Peyer's patch (tissue), 4 donors: ENCODE measurements at regions not wholly inside any gene's neighbourhood (a gene's known extent, or its start where the extent isn't known, plus 50 kb on each side); places are given as distances from the start of the nearest gene placed in this dataset.

Experiments
- POLR2A ChIP-seq, 2 donors: fragments of 450-650 bp; IDR thresholded peaks; one replicate each; pipeline ENCODE4 v1.5.1; 2017; ENCODE audit warnings: antibody characterized with exemption in 2 of 2, mild to moderate bottlenecking in 2 of 2, moderate library complexity in 2 of 2
- TF ChIP-seq, protein P1 (sequence below), 6 experiments: fragments of 450-650 bp in 4 of 6; fragments of 200-600 bp in 2 of 6; sonication (generic) in 1 of 6; IDR thresholded peaks; one replicate each; pipeline ENCODE4 v1.5.1; 2017 to 2019; ENCODE audit warnings: antibody characterized with exemption in 6 of 6, mild to moderate bottlenecking in 3 of 6, moderate library complexity in 1 of 6

DNA sequence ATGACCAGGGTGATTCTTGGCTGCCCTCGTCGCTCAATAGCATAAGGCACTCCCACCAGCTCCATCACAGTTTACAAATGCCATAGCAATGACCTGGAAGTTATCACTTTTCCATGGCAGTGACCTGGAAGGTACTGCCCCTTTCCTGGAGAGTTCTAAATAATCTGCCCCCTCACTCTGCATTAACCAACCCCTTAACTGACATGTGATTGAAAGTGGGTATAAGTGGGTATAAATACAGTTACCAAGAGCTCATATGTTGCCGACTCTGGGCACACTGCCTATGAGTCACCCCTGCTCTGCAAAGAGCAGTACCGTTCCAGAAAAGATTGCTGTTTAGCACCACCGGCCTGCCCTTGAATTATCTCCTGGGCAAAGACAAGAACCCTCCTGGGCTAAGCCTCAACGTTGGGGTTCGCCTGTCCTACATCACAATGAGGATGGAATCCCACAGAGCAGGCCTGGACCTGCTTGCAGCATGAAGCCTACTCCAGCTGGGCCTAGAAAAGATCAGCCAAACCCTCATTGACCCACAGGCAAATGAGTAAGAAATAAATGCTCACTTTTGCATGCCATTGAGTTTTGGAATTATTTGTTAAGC lies 95.2 kb upstream of the SEC14L1 start:
- TF ChIP-seq, protein P1, sequence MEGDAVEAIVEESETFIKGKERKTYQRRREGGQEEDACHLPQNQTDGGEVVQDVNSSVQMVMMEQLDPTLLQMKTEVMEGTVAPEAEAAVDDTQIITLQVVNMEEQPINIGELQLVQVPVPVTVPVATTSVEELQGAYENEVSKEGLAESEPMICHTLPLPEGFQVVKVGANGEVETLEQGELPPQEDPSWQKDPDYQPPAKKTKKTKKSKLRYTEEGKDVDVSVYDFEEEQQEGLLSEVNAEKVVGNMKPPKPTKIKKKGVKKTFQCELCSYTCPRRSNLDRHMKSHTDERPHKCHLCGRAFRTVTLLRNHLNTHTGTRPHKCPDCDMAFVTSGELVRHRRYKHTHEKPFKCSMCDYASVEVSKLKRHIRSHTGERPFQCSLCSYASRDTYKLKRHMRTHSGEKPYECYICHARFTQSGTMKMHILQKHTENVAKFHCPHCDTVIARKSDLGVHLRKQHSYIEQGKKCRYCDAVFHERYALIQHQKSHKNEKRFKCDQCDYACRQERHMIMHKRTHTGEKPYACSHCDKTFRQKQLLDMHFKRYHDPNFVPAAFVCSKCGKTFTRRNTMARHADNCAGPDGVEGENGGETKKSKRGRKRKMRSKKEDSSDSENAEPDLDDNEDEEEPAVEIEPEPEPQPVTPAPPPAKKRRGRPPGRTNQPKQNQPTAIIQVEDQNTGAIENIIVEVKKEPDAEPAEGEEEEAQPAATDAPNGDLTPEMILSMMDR (IDR thresholded peaks at IDR 0.05) = no peak
- no peak for TF ChIP-seq POLR2A (IDR thresholded peaks at IDR 0.05)
